K562 (cell line): ENCODE measurements at regions not wholly inside any gene's neighbourhood (a gene's known extent, or its start where the extent isn't known, plus 50 kb on each side); places are given as distances from the start of the nearest gene placed in this dataset.

ENCODE experiments used
- SRSF7 ChIP-seq: fragments of 200-400 bp; formaldehyde crosslinking; optimal IDR thresholded peaks from 2 replicates; pipeline ENCODE3; 2017; ENCODE audit warnings: mild to moderate bottlenecking, low read depth, low read length
- TF ChIP-seq, protein P1 (sequence below): fragments of 450-650 bp; IDR thresholded peaks from 2 replicates; pipeline ENCODE4 v1.6.1; 2016; ENCODE audit warnings: mild to moderate bottlenecking, moderate library complexity

GRCh38 chr9:78548670-78549069 is 251.7 kb downstream of the PSAT1 start (continued):
- TF ChIP-seq SRSF7 = no peak
- TF ChIP-seq, protein P1, sequence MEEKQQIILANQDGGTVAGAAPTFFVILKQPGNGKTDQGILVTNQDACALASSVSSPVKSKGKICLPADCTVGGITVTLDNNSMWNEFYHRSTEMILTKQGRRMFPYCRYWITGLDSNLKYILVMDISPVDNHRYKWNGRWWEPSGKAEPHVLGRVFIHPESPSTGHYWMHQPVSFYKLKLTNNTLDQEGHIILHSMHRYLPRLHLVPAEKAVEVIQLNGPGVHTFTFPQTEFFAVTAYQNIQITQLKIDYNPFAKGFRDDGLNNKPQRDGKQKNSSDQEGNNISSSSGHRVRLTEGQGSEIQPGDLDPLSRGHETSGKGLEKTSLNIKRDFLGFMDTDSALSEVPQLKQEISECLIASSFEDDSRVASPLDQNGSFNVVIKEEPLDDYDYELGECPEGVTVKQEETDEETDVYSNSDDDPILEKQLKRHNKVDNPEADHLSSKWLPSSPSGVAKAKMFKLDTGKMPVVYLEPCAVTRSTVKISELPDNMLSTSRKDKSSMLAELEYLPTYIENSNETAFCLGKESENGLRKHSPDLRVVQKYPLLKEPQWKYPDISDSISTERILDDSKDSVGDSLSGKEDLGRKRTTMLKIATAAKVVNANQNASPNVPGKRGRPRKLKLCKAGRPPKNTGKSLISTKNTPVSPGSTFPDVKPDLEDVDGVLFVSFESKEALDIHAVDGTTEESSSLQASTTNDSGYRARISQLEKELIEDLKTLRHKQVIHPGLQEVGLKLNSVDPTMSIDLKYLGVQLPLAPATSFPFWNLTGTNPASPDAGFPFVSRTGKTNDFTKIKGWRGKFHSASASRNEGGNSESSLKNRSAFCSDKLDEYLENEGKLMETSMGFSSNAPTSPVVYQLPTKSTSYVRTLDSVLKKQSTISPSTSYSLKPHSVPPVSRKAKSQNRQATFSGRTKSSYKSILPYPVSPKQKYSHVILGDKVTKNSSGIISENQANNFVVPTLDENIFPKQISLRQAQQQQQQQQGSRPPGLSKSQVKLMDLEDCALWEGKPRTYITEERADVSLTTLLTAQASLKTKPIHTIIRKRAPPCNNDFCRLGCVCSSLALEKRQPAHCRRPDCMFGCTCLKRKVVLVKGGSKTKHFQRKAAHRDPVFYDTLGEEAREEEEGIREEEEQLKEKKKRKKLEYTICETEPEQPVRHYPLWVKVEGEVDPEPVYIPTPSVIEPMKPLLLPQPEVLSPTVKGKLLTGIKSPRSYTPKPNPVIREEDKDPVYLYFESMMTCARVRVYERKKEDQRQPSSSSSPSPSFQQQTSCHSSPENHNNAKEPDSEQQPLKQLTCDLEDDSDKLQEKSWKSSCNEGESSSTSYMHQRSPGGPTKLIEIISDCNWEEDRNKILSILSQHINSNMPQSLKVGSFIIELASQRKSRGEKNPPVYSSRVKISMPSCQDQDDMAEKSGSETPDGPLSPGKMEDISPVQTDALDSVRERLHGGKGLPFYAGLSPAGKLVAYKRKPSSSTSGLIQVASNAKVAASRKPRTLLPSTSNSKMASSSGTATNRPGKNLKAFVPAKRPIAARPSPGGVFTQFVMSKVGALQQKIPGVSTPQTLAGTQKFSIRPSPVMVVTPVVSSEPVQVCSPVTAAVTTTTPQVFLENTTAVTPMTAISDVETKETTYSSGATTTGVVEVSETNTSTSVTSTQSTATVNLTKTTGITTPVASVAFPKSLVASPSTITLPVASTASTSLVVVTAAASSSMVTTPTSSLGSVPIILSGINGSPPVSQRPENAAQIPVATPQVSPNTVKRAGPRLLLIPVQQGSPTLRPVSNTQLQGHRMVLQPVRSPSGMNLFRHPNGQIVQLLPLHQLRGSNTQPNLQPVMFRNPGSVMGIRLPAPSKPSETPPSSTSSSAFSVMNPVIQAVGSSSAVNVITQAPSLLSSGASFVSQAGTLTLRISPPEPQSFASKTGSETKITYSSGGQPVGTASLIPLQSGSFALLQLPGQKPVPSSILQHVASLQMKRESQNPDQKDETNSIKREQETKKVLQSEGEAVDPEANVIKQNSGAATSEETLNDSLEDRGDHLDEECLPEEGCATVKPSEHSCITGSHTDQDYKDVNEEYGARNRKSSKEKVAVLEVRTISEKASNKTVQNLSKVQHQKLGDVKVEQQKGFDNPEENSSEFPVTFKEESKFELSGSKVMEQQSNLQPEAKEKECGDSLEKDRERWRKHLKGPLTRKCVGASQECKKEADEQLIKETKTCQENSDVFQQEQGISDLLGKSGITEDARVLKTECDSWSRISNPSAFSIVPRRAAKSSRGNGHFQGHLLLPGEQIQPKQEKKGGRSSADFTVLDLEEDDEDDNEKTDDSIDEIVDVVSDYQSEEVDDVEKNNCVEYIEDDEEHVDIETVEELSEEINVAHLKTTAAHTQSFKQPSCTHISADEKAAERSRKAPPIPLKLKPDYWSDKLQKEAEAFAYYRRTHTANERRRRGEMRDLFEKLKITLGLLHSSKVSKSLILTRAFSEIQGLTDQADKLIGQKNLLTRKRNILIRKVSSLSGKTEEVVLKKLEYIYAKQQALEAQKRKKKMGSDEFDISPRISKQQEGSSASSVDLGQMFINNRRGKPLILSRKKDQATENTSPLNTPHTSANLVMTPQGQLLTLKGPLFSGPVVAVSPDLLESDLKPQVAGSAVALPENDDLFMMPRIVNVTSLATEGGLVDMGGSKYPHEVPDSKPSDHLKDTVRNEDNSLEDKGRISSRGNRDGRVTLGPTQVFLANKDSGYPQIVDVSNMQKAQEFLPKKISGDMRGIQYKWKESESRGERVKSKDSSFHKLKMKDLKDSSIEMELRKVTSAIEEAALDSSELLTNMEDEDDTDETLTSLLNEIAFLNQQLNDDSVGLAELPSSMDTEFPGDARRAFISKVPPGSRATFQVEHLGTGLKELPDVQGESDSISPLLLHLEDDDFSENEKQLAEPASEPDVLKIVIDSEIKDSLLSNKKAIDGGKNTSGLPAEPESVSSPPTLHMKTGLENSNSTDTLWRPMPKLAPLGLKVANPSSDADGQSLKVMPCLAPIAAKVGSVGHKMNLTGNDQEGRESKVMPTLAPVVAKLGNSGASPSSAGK = no peak
